NCI-H146 treated with DMSO at 0.1 percent for 48 hours (cell line): ENCODE measurements at regions not wholly inside any gene's neighbourhood (a gene's known extent, or its start where the extent isn't known, plus 50 kb on each side); places are given as distances from the start of the nearest gene placed in this dataset.

ENCODE experiments used
- DNase-seq: peaks from one replicate; lab custom pipeline; 2025; ENCODE audit not compliant: unreplicated experiment; lab: John Stamatoyannopoulos, UW

GRCh38 chr13:74683411-74683810 is 549.2 kb upstream of the KLF12 start:
- DNase-seq: no peak

DNA sequence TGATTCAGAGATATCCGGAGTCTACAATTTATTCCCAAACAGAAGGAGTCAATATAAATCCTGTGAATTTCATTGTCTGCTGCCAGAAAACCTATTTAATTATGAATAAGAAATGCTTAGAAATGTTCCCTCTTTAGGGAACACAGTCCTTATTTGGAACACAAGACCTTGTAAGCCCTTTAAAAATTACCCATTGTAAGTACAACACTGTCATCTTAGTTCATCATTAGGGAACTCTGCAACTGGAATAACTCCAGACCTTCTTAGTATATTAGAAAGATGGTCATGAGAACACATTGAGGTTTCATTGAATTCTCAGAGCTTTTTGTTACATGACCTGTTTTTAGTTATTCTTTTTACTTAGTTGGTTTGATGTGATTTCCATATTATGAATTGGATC is 548.5 kb upstream of the KLF12 start:
- DNase-seq: no peak

DNA sequence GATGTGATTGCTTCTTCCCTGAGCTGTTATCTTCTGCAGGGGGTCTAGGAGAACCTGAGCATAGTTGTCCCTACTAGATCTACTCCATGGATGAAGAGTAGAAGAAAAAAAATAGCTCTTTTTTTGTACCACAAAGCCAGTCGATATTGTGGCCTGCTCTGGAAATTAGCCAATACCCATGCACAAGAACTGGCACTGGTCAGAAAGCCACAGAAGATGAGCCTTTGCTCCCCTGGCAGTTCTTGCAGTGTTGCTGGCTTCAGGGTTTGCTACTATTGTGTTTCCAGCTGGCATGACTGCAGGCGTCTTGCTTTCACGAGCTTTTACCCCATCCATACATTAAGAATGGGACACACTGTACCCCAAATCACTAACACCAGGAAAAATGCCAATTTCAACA is 547.7 kb upstream of the KLF12 start:
- DNase-seq: no peak

GRCh38 chr13:74678308-74678965 is 544.2 kb upstream of the KLF12 start:
- DNase-seq: no peak

GRCh38 chr13:74675972-74676371 is 541.8 kb upstream of the KLF12 start:
- no peak for DNase-seq

- DNase-seq: no peak
These were observed 541.0 kb upstream of the KLF12 start for GRCh38 chr13:74675182-74675581.

DNA sequence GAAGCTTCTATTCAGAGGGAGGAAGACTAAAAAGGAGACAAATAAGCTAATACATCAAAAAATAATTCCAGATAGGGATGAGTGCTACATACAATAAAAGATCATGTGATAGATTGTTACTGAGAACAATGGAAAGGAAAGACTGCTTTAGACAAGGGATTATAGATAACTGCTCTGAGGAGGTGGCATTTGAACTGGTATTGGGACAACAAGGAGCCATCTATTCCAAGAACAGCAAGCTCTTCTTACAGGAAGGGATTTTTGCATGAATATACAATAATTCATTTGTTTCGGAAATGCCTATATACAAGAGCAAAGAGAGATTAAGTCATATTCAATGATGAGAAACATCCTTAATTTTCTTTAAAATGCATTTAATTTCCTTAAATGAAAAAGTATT is 540.5 kb upstream of the KLF12 start:
- DNase-seq: no peak

- DNase-seq: no peak
These were observed 534.9 kb upstream of the KLF12 start for GRCh38 chr13:74669149-74669548.

DNA sequence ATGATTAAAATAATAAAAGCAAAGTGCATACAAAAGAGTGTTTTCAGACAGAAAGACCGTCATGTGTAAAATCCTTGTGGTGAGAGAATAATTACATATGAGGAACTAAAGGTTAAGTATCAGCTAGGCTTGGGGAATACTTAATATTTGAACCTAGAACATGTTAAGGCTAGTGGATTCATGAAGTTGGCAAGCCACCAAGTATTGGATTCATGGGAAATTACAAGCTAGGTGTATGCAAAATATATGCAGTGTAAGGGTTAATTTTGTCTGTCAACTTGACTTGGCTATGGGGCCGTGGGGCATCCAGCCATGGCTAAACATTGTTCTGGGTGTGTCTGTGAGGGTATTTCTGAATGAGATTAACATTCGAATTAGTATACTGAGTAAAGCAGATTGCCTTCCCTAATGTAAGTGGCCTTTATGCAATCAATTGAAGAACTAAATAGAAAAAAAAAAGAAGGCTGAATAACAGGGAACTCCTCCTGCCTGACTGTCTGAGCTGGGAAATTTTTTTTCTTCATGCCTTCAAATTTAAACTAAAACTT is 533.5 kb upstream of the KLF12 start:
- DNase-seq: no peak

DNA sequence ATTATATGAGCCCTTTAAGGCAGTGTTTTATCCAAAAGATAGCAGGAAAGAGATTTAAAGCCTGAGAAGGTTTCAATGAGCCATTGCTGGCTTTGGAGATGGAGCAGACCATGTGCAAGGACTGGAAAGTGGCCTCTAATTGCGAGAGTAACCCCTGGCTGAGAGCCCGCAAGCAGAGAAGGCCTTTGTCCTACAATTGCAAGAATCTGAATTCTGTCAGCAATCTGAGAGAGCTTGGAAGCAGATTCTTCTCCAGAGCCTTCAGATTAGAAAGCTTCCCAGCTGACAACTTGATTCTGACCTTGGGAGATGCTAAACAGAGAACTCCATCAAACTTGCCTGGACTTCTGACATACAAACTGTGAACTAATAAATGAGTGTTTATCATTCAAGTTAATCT is 528.7 kb upstream of the KLF12 start:
- no peak for DNase-seq

DNA sequence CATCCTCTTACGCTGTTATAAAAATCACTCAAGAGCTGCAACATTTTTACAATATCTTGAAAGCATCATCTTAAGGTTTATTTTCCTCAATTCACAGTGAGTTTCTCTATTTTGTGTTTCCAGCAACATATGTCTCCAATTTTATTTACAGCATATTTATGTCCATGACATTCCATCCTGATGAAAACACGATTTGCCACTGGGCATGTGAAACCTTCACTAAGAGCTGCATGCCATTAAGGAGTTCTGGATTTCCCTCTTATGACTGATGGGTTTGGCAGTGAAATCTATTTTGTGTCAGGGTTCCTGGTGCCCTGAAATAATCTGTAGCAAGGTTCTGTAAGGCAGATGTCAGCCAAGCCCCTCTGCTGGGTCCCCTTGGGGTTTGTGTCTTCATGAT is 527.6 kb upstream of the KLF12 start:
- no peak for DNase-seq

DNA sequence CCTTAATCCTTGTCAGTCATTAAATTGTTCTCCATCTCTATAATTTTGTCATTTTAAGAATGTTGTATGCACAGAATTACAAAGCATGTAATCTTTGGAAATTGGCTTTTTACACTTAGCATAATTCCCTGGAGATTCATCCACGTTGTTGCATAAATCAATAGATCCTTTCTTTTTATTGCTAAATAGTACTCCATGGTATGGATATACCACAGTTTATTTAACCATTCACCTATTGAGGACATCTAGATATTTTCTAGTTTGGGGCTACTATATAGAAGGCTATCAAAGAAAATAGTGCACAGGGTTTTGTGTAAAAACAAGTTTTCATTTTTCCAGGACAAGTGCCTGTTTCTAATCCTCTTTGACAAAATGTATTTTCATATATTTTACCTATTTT is 523.6 kb upstream of the KLF12 start:
- no peak for DNase-seq

GRCh38 chr13:74651121-74651520 is 516.9 kb upstream of the KLF12 start:
- no peak for DNase-seq

- no peak for DNase-seq
These were observed 513.8 kb upstream of the KLF12 start for GRCh38 chr13:74647991-74648390.

DNA sequence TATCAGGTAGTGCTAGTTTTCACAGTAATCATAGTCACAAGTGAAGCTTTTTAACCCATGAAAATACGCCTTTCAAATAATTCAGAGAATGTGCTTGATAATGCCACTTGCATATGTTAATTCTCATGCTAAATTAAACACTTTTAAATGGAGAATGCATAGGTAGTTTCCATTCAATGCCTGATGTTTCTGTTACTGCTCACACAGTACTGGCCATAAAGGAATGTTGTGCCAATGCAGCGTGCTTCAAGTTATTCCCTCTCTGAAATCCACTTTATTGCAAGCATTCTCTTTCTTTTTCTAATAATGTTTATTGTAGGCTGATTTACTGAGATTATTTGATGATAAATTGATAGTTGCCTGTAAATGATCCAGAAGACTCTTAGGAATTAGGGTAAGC is 513.0 kb upstream of the KLF12 start:
- no peak for DNase-seq

DNA sequence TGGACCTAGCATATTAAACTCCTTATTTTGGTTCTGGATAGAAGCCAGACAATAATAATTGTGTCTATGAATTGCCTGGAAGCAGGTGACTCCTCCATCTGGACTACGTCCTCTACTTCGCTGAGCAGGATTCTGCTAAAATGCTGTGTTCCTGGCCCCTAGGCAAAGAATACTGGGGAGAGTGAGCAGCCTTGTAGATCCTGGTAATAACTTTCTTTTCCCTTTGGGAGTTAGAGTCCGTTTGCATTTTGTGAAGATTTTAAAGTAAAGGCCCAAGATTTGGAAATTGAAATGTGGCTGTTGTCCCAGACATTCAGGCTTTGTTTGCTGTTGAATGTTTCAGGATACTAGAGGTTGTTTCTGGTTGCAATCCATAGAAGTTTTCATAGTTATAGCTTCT is 511.9 kb upstream of the KLF12 start:
- DNase-seq: no peak

- DNase-seq: no peak
These were observed 511.4 kb upstream of the KLF12 start for GRCh38 chr13:74645586-74645985.

DNA sequence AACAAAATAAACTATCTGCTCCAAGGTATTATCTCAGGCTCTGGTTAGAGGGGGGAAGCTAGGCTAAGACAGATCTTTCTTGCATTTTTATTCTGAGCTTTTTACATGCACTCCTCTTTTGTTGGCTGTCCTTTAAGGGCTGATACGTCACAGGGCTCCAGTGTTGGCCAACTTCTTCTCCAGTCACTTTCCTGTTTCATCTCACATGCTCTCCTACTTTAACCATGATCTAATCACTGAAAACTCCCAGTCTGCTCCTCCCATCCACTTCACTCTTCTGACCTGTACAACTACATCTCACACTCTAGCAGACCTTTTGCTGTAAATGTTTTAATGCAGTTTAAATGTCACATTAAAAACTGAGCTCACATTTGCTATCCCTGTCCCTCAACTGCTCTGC is 510.0 kb upstream of the KLF12 start:
- no peak for DNase-seq

DNA sequence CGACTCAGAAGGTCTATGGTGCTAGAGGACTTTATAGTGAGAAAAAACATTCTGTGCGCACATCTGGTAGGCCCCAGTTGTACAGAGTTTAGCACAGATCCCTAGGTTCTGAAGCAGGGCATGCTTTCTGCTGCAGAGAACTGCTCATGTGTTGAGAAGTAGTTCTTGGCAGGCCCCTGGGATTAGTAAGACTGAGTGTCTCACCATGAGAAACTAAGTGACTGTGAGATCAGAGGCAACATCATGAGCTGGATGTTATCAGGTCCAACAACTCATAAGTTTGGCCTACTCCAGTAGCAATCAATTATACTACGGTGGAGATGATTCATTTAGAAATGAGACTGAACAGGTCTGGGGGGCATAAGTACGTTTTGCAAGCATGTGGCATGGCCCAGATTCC is 507.4 kb upstream of the KLF12 start:
- DNase-seq: no peak

- DNase-seq: no peak
These were observed 499.5 kb upstream of the KLF12 start for GRCh38 chr13:74633734-74634133.

DNA sequence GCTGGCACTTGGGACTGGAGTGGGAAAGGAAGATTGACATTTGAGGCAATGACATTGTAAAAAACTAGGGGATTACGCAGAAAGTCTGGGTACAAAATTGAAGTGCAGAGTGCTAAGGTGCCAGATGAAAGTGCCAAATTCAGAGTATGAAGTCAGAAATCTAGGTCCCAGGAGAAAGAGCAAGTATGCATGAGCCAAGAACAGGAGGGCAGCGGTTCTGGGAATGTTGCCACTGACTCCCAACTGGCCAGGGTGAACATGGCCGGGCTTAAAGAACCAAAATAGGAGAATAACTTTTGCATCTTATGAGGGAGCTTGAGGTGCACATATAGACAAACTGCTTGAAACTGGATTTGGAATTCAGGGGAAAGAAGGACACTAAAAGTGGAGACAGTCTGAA is 495.8 kb upstream of the KLF12 start:
- no peak for DNase-seq

GRCh38 chr13:74625541-74625940 is 491.3 kb upstream of the KLF12 start:
- no peak for DNase-seq

DNA sequence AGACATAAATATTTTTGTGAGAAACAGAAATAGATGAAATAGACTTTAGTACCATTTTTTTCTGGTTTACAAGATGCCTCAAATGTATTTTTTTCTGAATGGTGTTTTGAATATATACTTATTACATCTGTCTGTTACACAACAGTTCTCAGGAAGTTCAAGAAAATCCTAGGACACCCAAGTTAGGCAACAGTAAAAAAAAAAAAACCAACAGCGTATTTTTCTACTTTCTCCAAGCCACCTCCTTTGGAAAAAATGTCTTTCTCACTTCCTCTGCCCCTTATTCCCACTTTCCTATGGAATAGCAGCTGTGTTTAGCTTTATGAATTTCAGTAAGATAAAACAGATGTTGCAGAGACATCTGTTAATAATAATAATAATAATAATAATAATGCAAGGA is 489.6 kb upstream of the KLF12 start:
- DNase-seq: no peak
